GM12891 (cell line): ENCODE measurements at regions not wholly inside any gene's neighbourhood (a gene's known extent, or its start where the extent isn't known, plus 50 kb on each side); places are given as distances from the start of the nearest gene placed in this dataset.

Source experiments
- POLR2A ChIP-seq: IDR thresholded peaks from 2 replicates; pipeline ENCODE4 v1.6.1; 2011; ENCODE audit warnings: low read depth, low read length, control low read depth
- POLR2AphosphoS5 ChIP-seq: IDR thresholded peaks from 2 replicates; pipeline ENCODE4 v1.6.1; 2011; ENCODE audit warnings: low read depth, low read length, control low read depth

GRCh38 chr2:150413910-150414309, 73.6 kb downstream of the RND3 start:
- no peak for TF ChIP-seq POLR2AphosphoS5
- no peak for TF ChIP-seq POLR2A
